Keratinocyte (primary cell): ENCODE measurements at regions not wholly inside any gene's neighbourhood (a gene's known extent, or its start where the extent isn't known, plus 50 kb on each side); places are given as distances from the start of the nearest gene placed in this dataset.

Experiments used
- CTCF ChIP-seq, 3 experiments: IDR thresholded peaks in 1 of 3; conservative IDR thresholded peaks in 1 of 3; optimal IDR thresholded peaks in 1 of 3; 2 replicates in 2 of 3; 3 replicates in 1 of 3; pipeline versions ENCODE3 to v1.5.1; 2011; ENCODE audit warnings: low read length in 3 of 3, mild to moderate bottlenecking in 3 of 3, moderate library complexity in 2 of 3, control low read depth in 1 of 3, inconsistent platforms in 1 of 3; ENCODE audit not compliant: insufficient read depth in 2 of 3; ENCODE audit errors: extremely low read depth in 1 of 3
- EZH2 ChIP-seq: IDR thresholded peaks from one replicate; pipeline ENCODE4 v1.6.1; 2012; ENCODE audit warnings: inconsistent platforms, mild to moderate bottlenecking, low read length, moderate library complexity

- no peak for TF ChIP-seq CTCF (optimal IDR thresholded peaks at IDR 0.05 in 1 of 3, IDR thresholded peaks at IDR 0.05 in 1 of 3, conservative IDR thresholded peaks at IDR 0.05 in 1 of 3; ENCODE audit: extremely low read depth in 1 of 3, insufficient read depth in 2 of 3, low read length in 3 of 3)
- TF ChIP-seq EZH2: no peak
Observed at GRCh38 chr10:2782265-2782664, 285.1 kb upstream of the PFKP start.
